HG03439 (cell line): ENCODE measurements at regions not wholly inside any gene's neighbourhood (a gene's known extent, or its start where the extent isn't known, plus 50 kb on each side); places are given as distances from the start of the nearest gene placed in this dataset.

Source experiments
- ATAC-seq: cut with Tn5 transposase; IDR thresholded peaks from one replicate; pipeline ENCODE4 v1.9.1; 2021; ENCODE audit warnings: mild to moderate bottlenecking, moderate library complexity; ENCODE audit not compliant: unreplicated experiment

DNA sequence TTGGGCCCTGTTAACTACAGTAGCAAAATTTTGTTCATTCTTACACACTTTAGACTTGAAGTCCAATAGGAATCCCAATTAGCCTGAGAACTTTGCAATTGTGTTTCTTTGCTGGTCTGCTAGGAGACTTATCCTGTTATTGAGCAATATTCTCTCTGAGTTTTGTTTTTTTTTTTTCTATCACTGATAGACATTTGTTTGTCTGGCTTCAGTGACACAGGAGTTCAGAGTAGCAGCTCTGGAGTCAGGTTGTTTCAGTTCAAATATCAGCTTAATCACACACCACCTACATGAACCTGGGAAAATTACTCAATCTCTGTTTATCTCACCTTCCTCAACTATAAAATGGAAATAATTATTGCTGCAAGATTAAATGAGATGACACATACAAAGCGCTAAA is 360.2 kb upstream of the POU3F3 start:
- ATAC-seq, result no peak

DNA sequence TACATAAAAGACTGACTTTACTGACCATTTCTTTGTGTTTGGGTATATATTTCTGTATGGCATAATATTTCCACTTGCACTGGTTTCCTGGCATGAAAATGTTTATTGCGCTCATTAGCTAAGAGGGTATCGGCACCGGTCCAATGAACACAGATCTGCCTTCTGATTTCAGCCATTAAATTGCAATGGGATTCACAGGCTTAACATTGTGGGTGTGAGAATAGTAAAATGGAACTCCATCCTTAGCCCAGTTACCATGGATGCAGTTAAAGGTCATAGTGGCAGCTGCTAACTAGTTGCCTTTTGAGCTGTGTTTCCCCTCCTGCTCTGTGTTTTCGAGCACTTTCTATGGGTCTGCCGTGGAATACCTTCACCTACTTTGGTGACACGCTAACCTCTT is 352.6 kb upstream of the POU3F3 start:
- ATAC-seq, result no peak

DNA sequence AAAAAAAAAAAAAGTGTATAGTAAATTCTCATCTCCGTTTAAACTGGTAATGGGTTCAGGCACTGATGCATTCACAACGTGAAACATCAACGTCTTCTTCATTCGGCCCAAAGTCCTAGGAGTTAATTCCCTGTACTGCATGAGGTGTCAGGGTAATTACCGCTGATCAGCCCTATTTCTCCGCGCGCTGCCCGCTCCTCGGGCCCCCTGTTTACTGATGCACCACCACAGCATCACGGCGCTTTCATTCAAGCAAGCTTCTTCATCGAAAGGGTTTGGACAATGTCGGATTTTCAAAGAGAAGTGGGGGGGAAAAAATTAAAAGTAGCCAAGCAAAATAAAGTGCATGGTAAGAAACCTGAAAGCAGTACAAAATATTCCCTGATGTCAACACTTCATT is 352.0 kb upstream of the POU3F3 start:
- no peak for ATAC-seq

DNA sequence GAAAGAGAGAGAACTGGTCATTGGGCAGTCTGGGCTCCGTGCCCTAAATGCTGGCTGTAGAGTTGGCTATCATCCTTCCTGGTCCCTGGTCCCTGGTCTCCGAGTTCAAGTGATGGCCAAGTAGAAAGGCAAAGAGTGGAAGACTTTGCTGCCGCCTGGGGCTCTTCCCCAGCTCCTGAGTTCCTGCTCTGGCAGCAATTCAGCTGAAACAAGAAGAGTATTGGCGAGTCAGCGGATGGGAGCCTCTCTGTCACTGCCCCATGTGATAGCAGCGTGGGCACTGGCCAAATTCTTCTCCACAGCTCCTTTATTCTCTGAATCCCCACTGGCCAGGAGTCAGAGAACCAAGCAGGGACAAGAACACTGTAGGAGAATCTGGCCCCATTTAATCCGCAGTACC is 351.0 kb upstream of the POU3F3 start:
- no peak for ATAC-seq

DNA sequence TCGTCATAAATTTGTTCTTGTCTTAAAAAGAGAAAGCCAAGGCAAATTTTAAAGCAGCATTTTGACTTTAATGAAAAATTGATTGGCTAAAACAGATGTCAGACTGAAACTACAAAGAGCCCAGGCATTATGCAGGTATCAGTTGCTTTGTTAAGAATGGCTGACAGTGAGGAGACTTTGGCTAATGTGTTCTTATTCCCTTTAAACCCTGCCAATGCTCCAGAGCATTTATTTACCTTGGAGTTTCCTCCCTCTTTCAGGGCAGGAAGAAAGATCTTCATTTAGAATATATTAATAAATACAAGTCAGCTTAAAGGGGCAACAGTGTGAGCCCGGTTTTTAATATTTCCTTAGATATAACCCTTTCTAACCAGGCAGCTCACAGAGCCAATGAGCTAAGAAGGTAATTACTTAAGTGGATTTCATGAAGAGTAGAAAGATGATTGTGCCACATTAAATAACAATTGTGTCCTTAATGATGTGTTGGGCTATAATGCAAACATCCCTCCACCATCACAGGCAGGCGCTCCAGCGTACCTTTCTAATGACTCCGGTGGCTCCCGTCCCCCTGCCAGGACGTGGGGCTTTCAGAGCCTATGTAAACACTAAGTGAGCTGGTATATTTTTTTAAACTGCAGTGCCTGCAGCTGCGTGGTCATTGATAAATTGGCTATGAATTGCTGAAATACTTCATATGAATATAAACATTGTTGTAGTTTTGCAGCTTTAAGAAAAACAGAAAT is 349.4 kb upstream of the POU3F3 start:
- ATAC-seq, result no peak

DNA sequence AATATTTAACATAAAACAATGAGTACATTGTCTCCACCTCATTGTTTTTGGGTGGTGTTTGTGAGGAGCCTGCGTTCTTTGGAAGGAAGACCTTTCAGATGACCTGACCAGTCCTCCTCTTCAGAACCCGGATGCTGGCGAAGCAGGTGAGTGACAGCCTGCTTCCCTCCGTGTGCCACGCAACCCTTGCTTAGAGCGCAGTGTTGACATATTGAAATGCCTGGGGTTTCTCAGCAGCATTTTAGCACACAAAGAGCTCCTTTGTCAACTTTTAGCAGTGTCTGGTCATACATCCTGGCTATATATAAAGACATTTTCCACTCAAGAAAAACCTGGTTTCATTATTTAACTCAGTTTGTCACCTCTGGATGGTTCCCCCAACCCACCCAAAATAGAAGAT is 335.7 kb upstream of the POU3F3 start:
- no peak for ATAC-seq

DNA sequence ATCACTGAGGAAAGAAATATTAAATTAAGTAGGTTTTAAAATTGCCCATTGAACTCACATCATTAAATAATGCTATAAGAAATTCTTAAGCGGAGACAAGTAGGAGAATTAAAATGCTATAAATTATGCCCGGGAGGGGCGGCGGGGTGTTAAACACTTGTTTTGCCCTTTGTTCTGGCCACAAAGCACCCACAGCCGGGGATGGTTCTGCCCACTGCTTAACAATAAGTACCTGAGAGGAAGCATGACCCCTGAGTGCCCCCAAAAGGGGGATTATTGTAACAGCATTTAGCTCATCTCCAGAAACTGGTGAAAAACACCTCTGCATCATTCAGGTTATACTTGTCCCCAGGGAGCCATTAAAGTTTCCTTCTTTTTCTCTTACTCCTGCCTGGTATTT is 332.7 kb upstream of the POU3F3 start:
- no peak for ATAC-seq

DNA sequence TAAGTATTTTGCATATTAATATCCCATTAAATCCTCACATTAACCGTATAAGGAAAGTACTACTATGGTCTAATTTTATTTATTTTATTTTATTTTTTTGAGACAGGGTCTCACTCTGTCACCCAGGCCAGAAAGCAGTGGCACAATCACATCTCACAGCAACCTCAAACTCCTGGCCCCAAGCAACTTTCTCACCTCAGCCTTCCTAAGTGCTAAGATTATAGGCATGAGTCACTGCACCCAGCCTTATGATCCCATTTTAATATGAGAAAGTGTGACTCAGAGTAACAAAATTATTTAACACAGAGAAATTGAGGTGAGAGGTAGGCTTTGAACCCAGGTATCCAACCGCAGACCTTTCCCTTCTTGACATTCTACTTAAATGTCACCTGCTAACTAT is 330.0 kb upstream of the POU3F3 start:
- no peak for ATAC-seq

DNA sequence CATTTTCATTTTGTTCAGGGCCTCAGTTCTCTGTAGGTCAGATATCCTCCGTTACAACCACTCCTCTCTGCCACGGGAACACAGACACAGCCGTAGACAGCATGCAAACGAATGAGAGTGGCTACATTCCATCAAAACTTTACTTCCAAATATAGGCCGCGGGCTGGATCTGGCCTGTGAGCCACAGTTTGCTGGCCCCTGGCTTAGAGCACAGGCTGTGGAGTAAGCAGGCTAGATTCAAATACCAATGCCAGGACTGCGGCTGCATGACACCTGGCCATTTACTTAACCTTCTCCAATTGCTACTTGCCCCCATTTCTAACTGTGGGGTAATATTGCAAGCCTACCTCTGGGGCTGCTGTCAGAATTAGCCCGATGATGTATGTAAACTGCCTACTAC is 325.8 kb upstream of the POU3F3 start:
- no peak for ATAC-seq

DNA sequence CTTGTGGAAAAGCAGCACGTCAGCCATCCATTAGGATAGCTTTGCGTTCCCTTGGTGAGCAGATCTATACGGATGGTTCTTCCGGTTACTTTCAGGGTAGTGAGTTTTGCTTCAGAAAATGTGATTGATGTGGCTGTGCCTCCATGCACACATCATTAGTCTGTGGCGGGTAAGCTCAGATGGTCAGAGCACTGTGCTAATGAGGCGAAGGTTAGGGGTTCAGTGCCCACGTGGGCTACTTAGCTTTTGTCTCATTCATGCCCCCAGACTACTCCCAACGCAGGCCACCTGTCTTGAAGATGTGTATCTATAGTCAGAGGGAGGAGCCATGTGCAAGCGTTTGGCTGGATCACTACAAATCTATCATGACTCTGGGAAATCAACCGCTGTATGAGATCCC is 322.8 kb upstream of the POU3F3 start:
- ATAC-seq, result no peak

DNA sequence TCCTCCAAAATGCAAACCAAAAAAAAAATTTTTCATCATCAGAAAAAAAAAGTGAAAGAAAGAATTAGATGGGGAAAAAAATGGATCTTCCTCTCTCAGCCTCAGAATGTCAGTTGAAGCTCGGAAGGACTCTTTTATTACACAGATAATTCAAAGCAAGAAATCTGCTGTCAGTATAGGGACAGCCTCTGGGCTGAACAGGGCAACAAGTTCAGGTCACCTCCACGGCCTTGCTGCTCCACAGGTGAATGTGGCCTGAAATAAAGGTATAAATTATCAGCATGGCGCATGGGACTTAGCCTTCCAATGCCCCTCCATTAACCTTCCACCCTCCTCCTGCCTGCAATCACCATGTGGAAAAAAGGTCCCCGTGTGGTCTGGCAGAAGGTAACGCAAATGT is 316.8 kb upstream of the POU3F3 start:
- no peak for ATAC-seq

DNA sequence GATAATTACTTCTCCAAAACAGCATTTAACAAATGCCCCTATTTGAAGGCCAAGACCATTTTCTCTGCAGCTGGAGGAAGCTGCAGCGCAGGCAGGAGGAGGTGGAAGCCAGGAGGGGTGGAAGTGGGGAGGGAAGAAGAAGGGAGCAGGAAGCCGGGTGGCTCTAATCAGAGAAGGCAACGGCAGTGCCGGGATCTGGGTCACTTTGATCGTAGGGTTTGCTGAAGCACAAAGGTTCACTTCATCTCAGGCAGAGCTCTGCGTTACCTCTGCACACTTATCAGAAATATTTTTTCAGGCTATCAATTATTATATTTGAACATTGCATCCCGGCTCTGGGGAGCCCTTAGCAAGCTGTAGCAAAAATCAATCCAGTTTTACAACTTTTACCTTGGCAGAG is 315.8 kb upstream of the POU3F3 start:
- ATAC-seq, result no peak

DNA sequence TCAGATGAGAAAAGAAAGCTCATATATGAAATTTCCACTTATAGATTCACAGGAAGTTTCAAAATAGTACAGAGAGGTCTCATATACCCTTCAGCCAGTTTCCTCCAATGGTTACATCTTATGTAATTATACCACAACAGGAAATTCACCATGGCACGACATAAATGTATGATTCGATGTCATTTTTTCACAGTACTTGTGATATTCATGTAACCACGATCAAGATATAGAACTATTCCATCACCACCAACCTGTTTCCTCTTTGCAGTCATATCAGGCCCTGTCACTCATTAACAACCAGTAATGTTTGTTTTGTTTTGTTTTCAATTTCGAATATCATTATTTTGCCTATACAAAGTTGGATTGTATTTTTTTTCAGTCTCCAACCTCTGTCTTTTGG is 314.3 kb upstream of the POU3F3 start:
- ATAC-seq, result no peak

DNA sequence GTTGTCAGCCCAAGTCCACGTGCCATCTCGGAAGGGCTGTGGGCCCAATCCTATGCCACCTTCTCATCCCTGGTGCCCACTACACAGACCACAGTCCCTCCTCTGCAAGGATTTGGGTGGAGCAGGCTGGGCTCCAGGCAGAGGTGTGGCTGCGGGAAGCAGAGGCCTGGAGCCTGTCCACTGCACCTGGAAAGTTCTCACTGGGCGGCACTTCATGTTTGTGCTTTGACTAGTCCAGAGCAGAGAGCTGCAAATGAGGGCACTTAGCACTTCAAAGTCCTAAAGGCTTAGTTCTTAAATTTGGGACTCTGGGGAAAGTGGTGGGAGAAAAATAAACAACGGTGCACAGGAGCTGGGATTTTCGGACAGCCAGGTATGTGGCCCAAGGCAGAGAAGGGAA is 308.9 kb upstream of the POU3F3 start:
- ATAC-seq, result no peak

DNA sequence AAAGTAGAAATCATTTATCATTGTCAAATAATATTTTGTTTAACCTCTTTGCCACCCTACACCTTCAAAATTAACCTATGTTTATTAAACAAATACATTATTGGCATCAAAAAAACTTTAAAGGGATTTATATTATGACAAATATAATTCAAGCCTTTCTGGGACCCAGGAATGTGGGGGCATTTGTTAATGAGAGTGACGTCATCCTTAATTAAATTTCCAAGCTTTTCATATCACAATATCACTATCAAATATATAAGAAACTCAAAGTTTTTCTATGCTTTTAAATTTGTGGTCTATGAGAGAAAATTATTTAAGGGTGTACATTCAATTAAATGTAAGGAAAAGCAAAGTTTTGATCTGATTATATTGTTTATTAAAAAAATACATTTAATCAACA is 307.4 kb upstream of the POU3F3 start:
- no peak for ATAC-seq

DNA sequence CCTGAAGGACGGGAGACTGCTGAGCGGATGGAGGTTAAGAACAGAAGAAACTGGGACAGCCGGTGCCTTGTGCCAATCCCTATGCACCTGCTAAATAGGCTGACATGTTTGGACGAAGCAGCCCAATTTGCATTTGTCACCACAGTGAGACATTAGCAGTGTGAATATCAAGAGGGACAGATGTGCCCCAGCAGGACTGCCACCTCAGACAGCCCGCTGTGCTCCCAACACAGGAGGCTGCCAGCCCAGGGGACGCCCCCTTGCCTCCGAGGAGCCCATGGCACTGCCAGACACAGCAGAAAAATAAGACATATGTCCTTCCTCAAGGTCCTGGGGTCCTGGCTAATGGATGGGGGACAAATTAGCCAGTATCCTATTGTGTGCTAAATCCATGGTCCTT is 306.7 kb upstream of the POU3F3 start:
- ATAC-seq, result no peak

DNA sequence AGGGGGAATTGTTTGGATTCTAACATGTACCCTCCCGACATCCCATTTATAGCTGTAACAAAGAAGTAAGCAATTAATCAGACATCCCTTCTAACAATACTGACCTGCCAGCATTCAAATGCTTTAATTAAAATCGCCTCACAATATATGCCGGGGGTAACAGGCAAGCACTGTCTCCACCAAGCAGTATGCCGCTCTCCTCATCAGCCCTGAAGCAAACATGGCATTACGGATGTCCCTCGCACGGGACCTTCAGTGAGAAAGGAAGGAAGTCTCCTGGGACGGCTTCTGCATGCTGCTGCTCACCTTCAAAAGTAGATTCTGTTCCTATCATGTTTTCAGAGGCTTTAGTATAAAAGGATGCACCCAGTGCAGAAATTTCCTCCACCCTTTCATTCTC is 292.7 kb upstream of the POU3F3 start:
- ATAC-seq, result no peak

DNA sequence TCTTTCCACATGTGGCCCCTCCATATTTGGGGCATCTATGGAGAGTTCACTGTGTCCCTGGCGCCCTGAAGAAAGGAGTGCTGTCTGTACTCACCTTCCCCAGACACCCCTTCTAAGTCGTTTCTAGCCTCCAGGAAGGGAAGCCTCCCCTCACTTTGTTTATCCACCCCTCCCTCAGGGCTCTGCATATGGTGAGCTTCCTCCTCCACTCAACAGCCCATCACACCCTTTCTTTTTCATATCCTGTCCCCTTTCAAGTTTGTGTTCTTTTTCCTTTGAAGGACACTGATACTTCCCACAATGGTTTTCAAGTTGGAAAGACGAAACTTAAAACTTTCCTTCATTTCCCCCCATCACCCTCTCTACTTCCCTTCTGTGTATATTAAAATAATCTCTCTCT is 291.4 kb upstream of the POU3F3 start:
- no peak for ATAC-seq

DNA sequence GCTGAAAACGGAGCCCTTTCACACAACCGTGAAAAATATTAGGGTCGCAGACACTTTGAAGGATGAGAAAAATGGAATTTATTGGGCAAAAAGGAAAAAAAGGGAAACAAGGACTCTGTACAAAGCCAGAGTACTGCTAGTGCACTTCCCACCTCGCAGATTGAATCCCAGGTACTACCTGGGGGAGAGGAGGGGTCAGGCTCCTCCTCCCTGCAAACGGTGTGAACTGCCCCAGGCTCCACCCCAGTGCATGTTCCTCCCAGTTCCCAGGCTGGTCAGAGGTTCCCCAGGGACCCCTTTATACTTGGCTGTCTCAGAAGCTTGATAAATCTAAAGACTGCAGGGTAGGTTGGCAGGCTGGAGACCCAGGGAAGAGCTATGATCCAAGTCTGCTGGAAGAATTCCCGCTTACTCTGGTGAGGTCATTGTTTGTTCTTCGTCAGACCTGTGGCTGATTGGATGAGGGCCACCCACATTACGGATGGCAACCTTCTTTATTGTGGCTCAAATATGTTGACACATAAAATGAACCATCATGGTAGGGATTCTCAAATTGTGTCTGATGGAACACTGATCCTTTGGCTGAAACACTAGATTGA is 290.4 kb upstream of the POU3F3 start:
- ATAC-seq, result no peak

DNA sequence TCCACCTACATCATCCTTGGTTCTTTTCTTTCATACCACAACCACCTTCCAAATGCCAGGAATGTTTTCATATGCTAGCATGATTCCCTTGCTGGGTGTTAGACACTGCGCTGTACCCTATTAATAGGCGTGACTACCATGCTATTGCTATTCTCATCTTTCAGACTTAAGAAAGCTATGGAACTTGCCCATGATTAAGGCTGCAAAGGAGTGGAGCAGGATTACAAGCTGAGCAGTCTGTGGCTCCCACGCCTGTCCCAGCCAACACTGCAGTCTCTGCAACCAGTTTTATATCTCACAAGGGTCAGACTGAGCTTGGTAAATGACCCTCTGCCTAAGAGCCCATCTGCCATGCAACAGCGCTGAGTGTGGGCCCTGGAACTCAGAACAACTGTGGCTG is 285.7 kb upstream of the POU3F3 start:
- no peak for ATAC-seq

DNA sequence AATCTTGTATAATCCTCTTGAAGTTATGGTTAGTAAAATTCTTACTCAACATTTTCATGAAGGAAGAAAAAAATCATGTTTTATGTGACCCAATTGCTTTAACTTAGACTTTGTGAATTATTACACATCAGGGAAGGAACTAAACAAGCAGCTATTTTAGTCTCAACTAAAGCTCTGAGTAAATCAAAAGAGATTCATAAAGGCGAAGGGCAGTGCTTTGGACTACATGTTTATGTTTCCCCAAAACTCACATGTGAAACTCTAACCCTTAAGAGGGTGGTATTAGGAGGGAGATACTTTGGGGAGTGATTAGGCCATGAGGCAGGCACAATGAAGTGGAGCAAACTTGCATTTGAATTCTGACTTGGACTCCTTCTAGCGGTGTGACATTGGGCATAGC is 283.7 kb upstream of the POU3F3 start:
- ATAC-seq, result no peak

DNA sequence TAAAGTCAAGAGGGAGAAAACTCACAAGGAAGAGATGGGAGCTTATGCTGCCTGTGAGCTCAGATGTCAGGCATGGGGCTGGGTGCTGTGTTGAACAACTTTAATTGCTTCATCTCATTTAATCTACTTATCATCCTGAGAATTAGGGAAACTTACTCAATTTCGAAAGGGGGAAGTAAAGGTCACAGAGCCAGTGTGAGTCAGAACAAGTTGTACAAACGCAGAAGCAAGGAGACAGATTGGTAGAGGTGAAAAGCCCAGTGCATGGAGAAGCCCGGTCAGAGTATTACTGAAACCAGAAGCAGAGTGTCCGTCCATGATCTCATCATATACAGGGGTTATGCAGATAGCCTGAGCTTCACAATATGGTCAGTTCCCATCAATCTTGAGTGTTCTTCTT is 281.1 kb upstream of the POU3F3 start:
- ATAC-seq, result no peak

DNA sequence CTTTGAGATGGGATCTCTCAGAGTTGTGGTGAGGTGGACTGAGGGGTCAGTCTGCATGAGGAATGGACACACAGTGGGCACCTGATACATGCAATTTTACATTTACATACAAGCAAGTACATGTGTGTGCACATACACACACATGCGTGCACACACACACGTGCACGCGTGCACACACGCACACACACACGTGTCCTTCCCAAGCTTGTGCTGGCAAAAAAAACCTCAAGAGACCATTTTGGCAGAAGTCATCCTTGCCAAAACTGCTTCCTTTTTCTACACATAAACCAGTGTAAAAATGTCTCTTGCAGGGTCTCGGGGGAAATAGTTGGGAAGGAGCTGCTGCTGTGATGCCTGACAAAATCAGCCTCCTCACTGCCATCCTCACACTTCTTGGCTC is 279.5 kb upstream of the POU3F3 start:
- no peak for ATAC-seq
